OCI-LY3 (cell line): ENCODE measurements at regions not wholly inside any gene's neighbourhood (a gene's known extent, or its start where the extent isn't known, plus 50 kb on each side); places are given as distances from the start of the nearest gene placed in this dataset.

ENCODE experiments used
- EZH2phosphoT487 ChIP-seq: fragments of 200-600 bp; shearing (Covaris generic); IDR thresholded peaks from 2 replicates; pipeline ENCODE4 v1.6.1; 2018; ENCODE audit warnings: antibody characterized with exemption, mixed run types, low read depth
- TF ChIP-seq, protein P1 (sequence below): fragments of 200-600, 300-600 bp; sonication (generic); IDR thresholded peaks from 2 replicates; pipeline ENCODE4 v1.5.1; 2014; ENCODE audit warnings: antibody characterized with exemption, low read length, low read depth

DNA sequence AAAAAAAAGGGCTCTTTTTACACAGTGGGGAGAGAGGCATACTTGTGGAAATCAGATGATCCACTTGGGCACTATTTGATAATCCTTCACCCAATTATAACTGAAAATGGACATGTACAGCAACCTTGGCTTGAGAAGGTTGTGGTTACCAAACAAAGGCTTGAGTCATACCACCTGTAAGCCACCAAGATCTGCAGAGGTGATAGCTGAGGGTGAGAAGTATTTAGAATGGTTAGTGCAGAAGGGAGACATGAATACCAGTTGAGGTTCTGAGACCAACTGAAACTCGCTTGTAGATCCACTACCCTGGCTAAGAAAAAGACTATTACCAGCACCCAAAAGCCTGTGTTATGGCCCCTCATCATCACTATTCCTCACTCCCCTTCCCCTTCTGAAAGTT is 614.0 kb downstream of the STIM2 start:
- TF ChIP-seq, protein P1, sequence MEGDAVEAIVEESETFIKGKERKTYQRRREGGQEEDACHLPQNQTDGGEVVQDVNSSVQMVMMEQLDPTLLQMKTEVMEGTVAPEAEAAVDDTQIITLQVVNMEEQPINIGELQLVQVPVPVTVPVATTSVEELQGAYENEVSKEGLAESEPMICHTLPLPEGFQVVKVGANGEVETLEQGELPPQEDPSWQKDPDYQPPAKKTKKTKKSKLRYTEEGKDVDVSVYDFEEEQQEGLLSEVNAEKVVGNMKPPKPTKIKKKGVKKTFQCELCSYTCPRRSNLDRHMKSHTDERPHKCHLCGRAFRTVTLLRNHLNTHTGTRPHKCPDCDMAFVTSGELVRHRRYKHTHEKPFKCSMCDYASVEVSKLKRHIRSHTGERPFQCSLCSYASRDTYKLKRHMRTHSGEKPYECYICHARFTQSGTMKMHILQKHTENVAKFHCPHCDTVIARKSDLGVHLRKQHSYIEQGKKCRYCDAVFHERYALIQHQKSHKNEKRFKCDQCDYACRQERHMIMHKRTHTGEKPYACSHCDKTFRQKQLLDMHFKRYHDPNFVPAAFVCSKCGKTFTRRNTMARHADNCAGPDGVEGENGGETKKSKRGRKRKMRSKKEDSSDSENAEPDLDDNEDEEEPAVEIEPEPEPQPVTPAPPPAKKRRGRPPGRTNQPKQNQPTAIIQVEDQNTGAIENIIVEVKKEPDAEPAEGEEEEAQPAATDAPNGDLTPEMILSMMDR = no peak
- TF ChIP-seq EZH2phosphoT487 = no peak
